GM23338 (cell line): ENCODE measurements at regions not wholly inside any gene's neighbourhood (a gene's known extent, or its start where the extent isn't known, plus 50 kb on each side); places are given as distances from the start of the nearest gene placed in this dataset.

Experiments
- ATAC-seq: fragments of 200-7000 bp; cut with Tn5 transposase; 3 replicates; pipeline ENCODE4 v1.9.1; 2020
- DNase-seq: peaks from one replicate; pipeline ENCODE4 v3.0.0-alpha.2; 2015; ENCODE audit warnings: low spot score
- H2AFZ ChIP-seq: fragments of 200-600 bp; sonication (generic); 2 replicates; pipeline ENCODE4 v1.8.0; 2016; ENCODE audit warnings: antibody characterized with exemption, mild to moderate bottlenecking, moderate library complexity
- H3F3A ChIP-seq: fragments of 200-600 bp; sonication (generic); replicated peaks from 2 replicates; pipeline ENCODE4 v1.8.0; 2017; ENCODE audit warnings: antibody characterized with exemption, mixed run types, low read depth
- H3K27ac ChIP-seq: fragments of 200-600 bp; sonication (generic); 2 replicates; pipeline ENCODE4 v1.6.1; 2016; ENCODE audit warnings: low read depth
- H3K27me3 ChIP-seq: fragments of 200-600 bp; sonication (generic); 2 replicates; pipeline ENCODE4 v1.8.0; 2016; ENCODE audit warnings: mild to moderate bottlenecking, mixed run types, moderate library complexity; ENCODE audit not compliant: insufficient read depth
- H3K36me3 ChIP-seq: fragments of 200-600 bp; sonication (generic); 2 replicates; pipeline ENCODE4 v1.8.0; 2016; ENCODE audit warnings: mild to moderate bottlenecking; ENCODE audit not compliant: insufficient read depth
- H3K4me1 ChIP-seq: fragments of 200-600 bp; sonication (generic); 2 replicates; pipeline ENCODE4 v1.8.0; 2016; ENCODE audit warnings: mild to moderate bottlenecking, moderate library complexity; ENCODE audit not compliant: insufficient read depth
- H3K4me2 ChIP-seq: fragments of 200-600 bp; sonication (generic); 2 replicates; pipeline ENCODE4 v1.7.1; 2017; ENCODE audit warnings: mixed run types
- H3K4me3 ChIP-seq: fragments of 200-600 bp; sonication (generic); 2 replicates; pipeline ENCODE4 v1.6.1; 2016; ENCODE audit warnings: mixed run types
- H3K79me2 ChIP-seq: fragments of 200-600 bp; sonication (generic); replicated peaks from 2 replicates; pipeline ENCODE4 v1.8.0; 2017; ENCODE audit warnings: mild to moderate bottlenecking; ENCODE audit not compliant: insufficient read depth
- H3K9me2 ChIP-seq: fragments of 200-600 bp; sonication (generic); 2 replicates; pipeline ENCODE4 v1.8.0; 2017; ENCODE audit not compliant: insufficient read depth
- H4K20me1 ChIP-seq: fragments of 200-600 bp; sonication (generic); replicated peaks from 2 replicates; pipeline ENCODE4 v1.8.0; 2017; ENCODE audit warnings: mild to moderate bottlenecking; ENCODE audit not compliant: insufficient read depth
- H3K27ac Mint-ChIP-seq: 2 replicates; pipeline ENCODE4 v1.8.0; 2020; ENCODE audit warnings: inconsistent platforms, mild to moderate bottlenecking, moderate library complexity, mixed read lengths
- H3K27me3 Mint-ChIP-seq: 3 replicates; pipeline ENCODE4 v1.8.0; 2022; ENCODE audit warnings: low read depth, mild to moderate bottlenecking, moderate library complexity, mixed read lengths, inconsistent platforms; ENCODE audit not compliant: insufficient read depth, poor library complexity
- H3K36me3 Mint-ChIP-seq: 3 replicates; pipeline ENCODE4 v1.8.0; 2021; ENCODE audit warnings: low read depth, mild to moderate bottlenecking, inconsistent platforms, moderate library complexity, mixed read lengths
- H3K4me1 Mint-ChIP-seq: 3 replicates; pipeline ENCODE4 v1.8.0; 2020; ENCODE audit warnings: mild to moderate bottlenecking, inconsistent platforms, mixed read lengths
- H3K4me3 Mint-ChIP-seq: 3 replicates; pipeline ENCODE4 v1.8.0; 2021; ENCODE audit warnings: moderate library complexity, mild to moderate bottlenecking, inconsistent platforms, mixed read lengths
- H3K9me3 Mint-ChIP-seq: 3 replicates; pipeline ENCODE4 v1.8.0; 2020; ENCODE audit warnings: moderate library complexity, mild to moderate bottlenecking, inconsistent platforms, mixed read lengths
- EZH2 ChIP-seq: fragments of 200-600 bp; sonication (generic); IDR thresholded peaks from one replicate; pipeline ENCODE4 v1.8.0; 2017; ENCODE audit warnings: antibody characterized with exemption, mild to moderate bottlenecking, low read depth; ENCODE audit not compliant: unreplicated experiment
- TF ChIP-seq, protein P1 (sequence below): fragments of 250-450 bp; sonication (Bioruptor Pico); IDR thresholded peaks from 2 replicates; pipeline ENCODE4 v1.5.0; 2020; ENCODE audit warnings: mild to moderate bottlenecking, moderate library complexity
- TF ChIP-seq, protein P2 (sequence below): IDR thresholded peaks from one replicate; pipeline ENCODE4 v1.6.1; 2018; ENCODE audit warnings: antibody characterized with exemption; ENCODE audit not compliant: unreplicated experiment

DNA sequence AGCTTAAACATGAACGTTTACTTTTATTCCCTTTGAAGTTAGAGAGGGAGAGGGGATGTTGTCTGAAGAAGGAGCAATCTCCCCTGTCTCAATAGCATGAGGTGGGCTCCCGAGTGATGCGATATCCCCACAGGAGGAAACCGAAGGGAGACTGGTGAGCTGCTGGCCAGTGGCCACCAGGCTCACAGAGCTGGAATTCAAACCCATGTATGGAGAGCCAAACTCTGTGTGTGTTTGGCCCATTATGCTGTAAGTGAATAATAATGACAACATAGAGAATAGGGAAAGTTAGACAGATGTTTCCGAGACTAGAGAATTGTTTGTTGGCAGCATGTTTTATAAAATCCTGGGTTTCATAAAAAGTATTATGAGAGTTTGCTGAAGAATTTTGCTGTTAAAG lies 66.1 kb upstream of the CLNK start:
- Histone ChIP-seq H4K20me1 (no peaks in the 10 kb centered on the region), H3K36me3 (no peaks in the 10 kb centered on the region), H3K79me2 (no peaks in the 10 kb centered on the region), H3F3A (no peaks in the 10 kb centered on the region), H3K4me1 (no peaks in the 10 kb centered on the region), H3K9me2 (peaks cover 3% of the 10 kb centered on the region; the same call in 1 of the 2 replicates), H2AFZ (no peak overlapping the region), H3K4me3 (no peak overlapping the region), H3K27ac (no peak overlapping the region), H3K27me3 (no peaks in the 10 kb centered on the region), H3K4me2 (no peak overlapping the region)
- ATAC-seq = no peak
- TF ChIP-seq, protein P1, sequence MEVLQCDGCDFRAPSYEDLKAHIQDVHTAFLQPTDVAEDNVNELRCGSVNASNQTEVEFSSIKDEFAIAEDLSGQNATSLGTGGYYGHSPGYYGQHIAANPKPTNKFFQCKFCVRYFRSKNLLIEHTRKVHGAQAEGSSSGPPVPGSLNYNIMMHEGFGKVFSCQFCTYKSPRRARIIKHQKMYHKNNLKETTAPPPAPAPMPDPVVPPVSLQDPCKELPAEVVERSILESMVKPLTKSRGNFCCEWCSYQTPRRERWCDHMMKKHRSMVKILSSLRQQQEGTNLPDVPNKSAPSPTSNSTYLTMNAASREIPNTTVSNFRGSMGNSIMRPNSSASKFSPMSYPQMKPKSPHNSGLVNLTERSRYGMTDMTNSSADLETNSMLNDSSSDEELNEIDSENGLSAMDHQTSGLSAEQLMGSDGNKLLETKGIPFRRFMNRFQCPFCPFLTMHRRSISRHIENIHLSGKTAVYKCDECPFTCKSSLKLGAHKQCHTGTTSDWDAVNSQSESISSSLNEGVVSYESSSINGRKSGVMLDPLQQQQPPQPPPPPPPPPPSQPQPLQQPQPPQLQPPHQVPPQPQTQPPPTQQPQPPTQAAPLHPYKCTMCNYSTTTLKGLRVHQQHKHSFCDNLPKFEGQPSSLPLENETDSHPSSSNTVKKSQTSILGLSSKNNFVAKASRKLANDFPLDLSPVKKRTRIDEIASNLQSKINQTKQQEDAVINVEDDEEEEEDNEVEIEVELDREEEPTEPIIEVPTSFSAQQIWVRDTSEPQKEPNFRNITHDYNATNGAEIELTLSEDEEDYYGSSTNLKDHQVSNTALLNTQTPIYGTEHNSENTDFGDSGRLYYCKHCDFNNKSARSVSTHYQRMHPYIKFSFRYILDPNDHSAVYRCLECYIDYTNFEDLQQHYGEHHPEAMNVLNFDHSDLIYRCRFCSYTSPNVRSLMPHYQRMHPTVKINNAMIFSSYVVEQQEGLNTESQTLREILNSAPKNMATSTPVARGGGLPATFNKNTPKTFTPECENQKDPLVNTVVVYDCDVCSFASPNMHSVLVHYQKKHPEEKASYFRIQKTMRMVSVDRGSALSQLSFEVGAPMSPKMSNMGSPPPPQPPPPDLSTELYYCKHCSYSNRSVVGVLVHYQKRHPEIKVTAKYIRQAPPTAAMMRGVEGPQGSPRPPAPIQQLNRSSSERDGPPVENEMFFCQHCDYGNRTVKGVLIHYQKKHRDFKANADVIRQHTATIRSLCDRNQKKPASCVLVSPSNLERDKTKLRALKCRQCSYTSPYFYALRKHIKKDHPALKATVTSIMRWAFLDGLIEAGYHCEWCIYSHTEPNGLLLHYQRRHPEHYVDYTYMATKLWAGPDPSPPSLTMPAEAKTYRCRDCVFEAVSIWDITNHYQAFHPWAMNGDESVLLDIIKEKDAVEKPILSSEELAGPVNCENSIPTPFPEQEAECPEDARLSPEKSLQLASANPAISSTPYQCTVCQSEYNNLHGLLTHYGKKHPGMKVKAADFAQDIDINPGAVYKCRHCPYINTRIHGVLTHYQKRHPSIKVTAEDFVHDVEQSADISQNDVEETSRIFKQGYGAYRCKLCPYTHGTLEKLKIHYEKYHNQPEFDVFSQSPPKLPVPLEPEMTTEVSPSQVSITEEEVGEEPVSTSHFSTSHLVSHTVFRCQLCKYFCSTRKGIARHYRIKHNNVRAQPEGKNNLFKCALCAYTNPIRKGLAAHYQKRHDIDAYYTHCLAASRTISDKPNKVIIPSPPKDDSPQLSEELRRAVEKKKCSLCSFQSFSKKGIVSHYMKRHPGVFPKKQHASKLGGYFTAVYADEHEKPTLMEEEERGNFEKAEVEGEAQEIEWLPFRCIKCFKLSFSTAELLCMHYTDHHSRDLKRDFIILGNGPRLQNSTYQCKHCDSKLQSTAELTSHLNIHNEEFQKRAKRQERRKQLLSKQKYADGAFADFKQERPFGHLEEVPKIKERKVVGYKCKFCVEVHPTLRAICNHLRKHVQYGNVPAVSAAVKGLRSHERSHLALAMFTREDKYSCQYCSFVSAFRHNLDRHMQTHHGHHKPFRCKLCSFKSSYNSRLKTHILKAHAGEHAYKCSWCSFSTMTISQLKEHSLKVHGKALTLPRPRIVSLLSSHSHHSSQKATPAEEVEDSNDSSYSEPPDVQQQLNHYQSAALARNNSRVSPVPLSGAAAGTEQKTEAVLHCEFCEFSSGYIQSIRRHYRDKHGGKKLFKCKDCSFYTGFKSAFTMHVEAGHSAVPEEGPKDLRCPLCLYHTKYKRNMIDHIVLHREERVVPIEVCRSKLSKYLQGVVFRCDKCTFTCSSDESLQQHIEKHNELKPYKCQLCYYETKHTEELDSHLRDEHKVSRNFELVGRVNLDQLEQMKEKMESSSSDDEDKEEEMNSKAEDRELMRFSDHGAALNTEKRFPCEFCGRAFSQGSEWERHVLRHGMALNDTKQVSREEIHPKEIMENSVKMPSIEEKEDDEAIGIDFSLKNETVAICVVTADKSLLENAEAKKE (CRISPR knock-in tag) = no peak
- no peak for TF ChIP-seq EZH2
- TF ChIP-seq, protein P2, sequence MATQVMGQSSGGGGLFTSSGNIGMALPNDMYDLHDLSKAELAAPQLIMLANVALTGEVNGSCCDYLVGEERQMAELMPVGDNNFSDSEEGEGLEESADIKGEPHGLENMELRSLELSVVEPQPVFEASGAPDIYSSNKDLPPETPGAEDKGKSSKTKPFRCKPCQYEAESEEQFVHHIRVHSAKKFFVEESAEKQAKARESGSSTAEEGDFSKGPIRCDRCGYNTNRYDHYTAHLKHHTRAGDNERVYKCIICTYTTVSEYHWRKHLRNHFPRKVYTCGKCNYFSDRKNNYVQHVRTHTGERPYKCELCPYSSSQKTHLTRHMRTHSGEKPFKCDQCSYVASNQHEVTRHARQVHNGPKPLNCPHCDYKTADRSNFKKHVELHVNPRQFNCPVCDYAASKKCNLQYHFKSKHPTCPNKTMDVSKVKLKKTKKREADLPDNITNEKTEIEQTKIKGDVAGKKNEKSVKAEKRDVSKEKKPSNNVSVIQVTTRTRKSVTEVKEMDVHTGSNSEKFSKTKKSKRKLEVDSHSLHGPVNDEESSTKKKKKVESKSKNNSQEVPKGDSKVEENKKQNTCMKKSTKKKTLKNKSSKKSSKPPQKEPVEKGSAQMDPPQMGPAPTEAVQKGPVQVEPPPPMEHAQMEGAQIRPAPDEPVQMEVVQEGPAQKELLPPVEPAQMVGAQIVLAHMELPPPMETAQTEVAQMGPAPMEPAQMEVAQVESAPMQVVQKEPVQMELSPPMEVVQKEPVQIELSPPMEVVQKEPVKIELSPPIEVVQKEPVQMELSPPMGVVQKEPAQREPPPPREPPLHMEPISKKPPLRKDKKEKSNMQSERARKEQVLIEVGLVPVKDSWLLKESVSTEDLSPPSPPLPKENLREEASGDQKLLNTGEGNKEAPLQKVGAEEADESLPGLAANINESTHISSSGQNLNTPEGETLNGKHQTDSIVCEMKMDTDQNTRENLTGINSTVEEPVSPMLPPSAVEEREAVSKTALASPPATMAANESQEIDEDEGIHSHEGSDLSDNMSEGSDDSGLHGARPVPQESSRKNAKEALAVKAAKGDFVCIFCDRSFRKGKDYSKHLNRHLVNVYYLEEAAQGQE = no peak
- no peaks in the 10 kb centered on the region for H3K36me3 Mint-ChIP-seq
- H3K4me3 Mint-ChIP-seq = no peak overlapping the region
- no peak for DNase-seq
- H3K27me3 Mint-ChIP-seq = no peaks in the 10 kb centered on the region
- no peaks in the 10 kb centered on the region for H3K4me1 Mint-ChIP-seq
- no peaks in the 10 kb centered on the region for H3K9me3 Mint-ChIP-seq
- peak overlapping the region; percentile 11; the same call in 1 of the 2 replicates for H3K27ac Mint-ChIP-seq
